Body of pancreas (tissue), 4 donors: ENCODE measurements at regions not wholly inside any gene's neighbourhood (a gene's known extent, or its start where the extent isn't known, plus 50 kb on each side); places are given as distances from the start of the nearest gene placed in this dataset.

Experiments
- POLR2A ChIP-seq, 3 donors: fragments of 450-650 bp; IDR thresholded peaks; one replicate each; pipeline ENCODE4 v1.6.1; 2016; ENCODE audit warnings: antibody characterized with exemption in 3 of 3, mild to moderate bottlenecking in 2 of 3
- TF ChIP-seq, protein P1 (sequence below), 7 experiments: fragments of 450-650 bp in 4 of 7; fragments of 200-600 bp in 3 of 7; sonication (generic) in 3 of 7; IDR thresholded peaks; one replicate each; pipeline ENCODE4 v1.5.1; 2016 to 2019; ENCODE audit warnings: antibody characterized with exemption in 7 of 7

DNA sequence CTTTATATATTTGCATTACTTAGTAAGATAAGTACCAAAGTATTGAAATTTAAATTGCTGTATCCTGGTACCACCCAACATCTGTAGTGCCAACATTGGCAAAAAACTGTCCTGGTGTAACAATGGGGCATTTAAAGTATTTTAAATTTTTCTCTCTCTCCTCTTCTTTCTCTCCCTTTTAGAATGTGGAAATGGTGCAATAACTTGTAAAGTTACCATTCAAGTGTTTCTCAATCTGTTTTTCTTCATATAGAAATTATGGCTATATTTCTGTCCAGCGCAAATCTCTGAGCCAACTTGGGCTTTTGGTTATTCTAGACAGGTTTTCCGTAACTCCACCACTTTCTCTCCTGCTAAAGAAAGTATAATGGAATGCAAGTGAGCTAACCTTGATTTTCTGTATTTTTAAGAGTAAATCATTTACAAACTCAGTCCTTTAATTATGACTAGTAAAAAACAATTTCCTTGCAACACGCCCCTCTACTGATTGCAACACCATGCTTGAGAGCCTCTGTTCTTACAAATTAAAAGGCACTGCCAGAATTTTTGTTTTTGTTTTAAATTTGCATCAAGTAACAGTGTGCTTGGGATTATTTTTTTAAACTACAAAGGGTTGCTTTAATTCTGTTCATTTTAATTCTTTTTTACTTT is 324.2 kb upstream of the CITED2 start:
- no peak for TF ChIP-seq POLR2A (IDR thresholded peaks at IDR 0.05)
- TF ChIP-seq, protein P1, sequence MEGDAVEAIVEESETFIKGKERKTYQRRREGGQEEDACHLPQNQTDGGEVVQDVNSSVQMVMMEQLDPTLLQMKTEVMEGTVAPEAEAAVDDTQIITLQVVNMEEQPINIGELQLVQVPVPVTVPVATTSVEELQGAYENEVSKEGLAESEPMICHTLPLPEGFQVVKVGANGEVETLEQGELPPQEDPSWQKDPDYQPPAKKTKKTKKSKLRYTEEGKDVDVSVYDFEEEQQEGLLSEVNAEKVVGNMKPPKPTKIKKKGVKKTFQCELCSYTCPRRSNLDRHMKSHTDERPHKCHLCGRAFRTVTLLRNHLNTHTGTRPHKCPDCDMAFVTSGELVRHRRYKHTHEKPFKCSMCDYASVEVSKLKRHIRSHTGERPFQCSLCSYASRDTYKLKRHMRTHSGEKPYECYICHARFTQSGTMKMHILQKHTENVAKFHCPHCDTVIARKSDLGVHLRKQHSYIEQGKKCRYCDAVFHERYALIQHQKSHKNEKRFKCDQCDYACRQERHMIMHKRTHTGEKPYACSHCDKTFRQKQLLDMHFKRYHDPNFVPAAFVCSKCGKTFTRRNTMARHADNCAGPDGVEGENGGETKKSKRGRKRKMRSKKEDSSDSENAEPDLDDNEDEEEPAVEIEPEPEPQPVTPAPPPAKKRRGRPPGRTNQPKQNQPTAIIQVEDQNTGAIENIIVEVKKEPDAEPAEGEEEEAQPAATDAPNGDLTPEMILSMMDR (IDR thresholded peaks at IDR 0.05) = no peak
